ENCODE measurements at regions not wholly inside any gene's neighbourhood (a gene's known extent, or its start where the extent isn't known, plus 50 kb on each side); places are given as distances from the start of the nearest gene placed in this dataset.

- H3K23ac ChIP-seq (ENCODE audit: low read depth, low read length) = no peak overlapping the region
- WGBS, 2 experiments (ENCODE audit: extremely low coverage in 2 of 2, insufficient read length in 1 of 2) = no CpG with 5 or more reads among the region's 2 CpGs
- in situ Hi-C loops (cut with MboI; ENCODE audit: low sequenced_read_pairs) = no loop called here
- H3K79me1 ChIP-seq (ENCODE audit: low read depth in 1 of 2, low read length in 2 of 2) = no peaks in the 10 kb centered on the region
- H3K36me3 ChIP-seq (ENCODE audit: control insufficient read depth, insufficient read depth, low read length) = no peaks in the 10 kb centered on the region
- H3K27me3 ChIP-seq (ENCODE audit: control insufficient read depth, insufficient read depth, low read length) = no peaks in the 10 kb centered on the region
- no peak overlapping the region for H4K8ac ChIP-seq (ENCODE audit: low read depth in 2 of 2, low read length in 2 of 2)
- no peak overlapping the region for H3K4ac ChIP-seq (ENCODE audit: low read depth, low read length)
- no peak overlapping the region for H3K4me2 ChIP-seq (ENCODE audit: low read depth, low read length)
- BruUV-seq (replicated peaks) = no TSS peak
- H4K20me1 ChIP-seq (ENCODE audit: insufficient read depth, low read length) = no peaks in the 10 kb centered on the region
- H3K4me1 ChIP-seq (ENCODE audit: control insufficient read depth, insufficient read depth, low read length) = no peaks in the 10 kb centered on the region
- no peak overlapping the region for H3K56ac ChIP-seq (ENCODE audit: extremely low read depth, insufficient read depth, low read length)
- no peak overlapping the region for H3K27ac ChIP-seq (ENCODE audit: insufficient read depth, low read length)
- no peak for ATAC-seq (ENCODE audit: low read depth)
- intact Hi-C loops (cut with micrococcal nuclease) = no loop called here
- no peak overlapping the region for H2BK120ac ChIP-seq (ENCODE audit: low read depth, low read length)
- ChIA-PET POLR2A (ENCODE audit: unreplicated experiment) (no interaction called here), CTCF (no interaction called here)
- H3K14ac ChIP-seq (replicated peaks; ENCODE audit: low read depth, low read length) = no peak overlapping the region
- dilution Hi-C loops (cut with HindIII; ENCODE audit: low sequenced_read_pairs, unreplicated experiment) = no loop called here
- no peak overlapping the region for H3K9ac ChIP-seq (ENCODE audit: low read depth, low read length)
- TF ChIP-seq CHD1 (IDR thresholded peaks at IDR 0.05; ENCODE audit: low read depth, low read length) (no peak), ELK1 (IDR thresholded peaks at IDR 0.05; ENCODE audit: borderline replicate concordance, low read depth, low read length) (no peak), SMC3 (IDR thresholded peaks at IDR 0.05; ENCODE audit: low read depth, low read length) (no peak), RAD21 (IDR thresholded peaks at IDR 0.05; ENCODE audit: low read length) (no peak), CEBPB (IDR thresholded peaks at IDR 0.05; ENCODE audit: low read depth, low read length) (no peak), BHLHE40 (IDR thresholded peaks at IDR 0.05; ENCODE audit: low read depth, low read length) (no peak), POLR2A (IDR thresholded peaks at IDR 0.05; ENCODE audit: low read depth, low read length) (no peak), RFX5 (IDR thresholded peaks at IDR 0.05; ENCODE audit: low read depth, low read length) (no peak), RCOR1 (IDR thresholded peaks at IDR 0.05; ENCODE audit: insufficient replicate concordance, low read length) (no peak), MAFK (IDR thresholded peaks at IDR 0.05; ENCODE audit: low read depth, low read length) (no peak), FOS (IDR thresholded peaks at IDR 0.05; ENCODE audit: low read depth, low read length) (no peak), MAZ (IDR thresholded peaks at IDR 0.05; ENCODE audit: borderline replicate concordance, low read depth, low read length) (no peak), CTCF (conservative IDR thresholded peaks at IDR 0.05; ENCODE audit: low read depth, low read length) (no peak), NFE2L2 (IDR thresholded peaks at IDR 0.05; ENCODE audit: low read depth, low read length) (no peak), USF2 (IDR thresholded peaks at IDR 0.05; ENCODE audit: low read depth, low read length) (no peak), MXI1 (IDR thresholded peaks at IDR 0.05; ENCODE audit: borderline replicate concordance, low read depth, low read length) (no peak)
- no peak overlapping the region for H2AK9ac ChIP-seq (replicated peaks; ENCODE audit: low read depth, low read length, poor library complexity)
- H2BK15ac ChIP-seq (ENCODE audit: low read depth, low read length) = no peak overlapping the region
- no peaks in the 10 kb centered on the region for H3K9me3 ChIP-seq (ENCODE audit: control insufficient read depth, insufficient read depth, low read length)
- H3K4me3 ChIP-seq (ENCODE audit: insufficient read depth, low read depth, low read length) = no peak overlapping the region
- no peak overlapping the region for H2BK20ac ChIP-seq (ENCODE audit: low read depth, low read length)
- H2AK5ac ChIP-seq (ENCODE audit: low read depth, low read length) = no peak overlapping the region
- H4K91ac ChIP-seq (ENCODE audit: insufficient read depth, low read depth, low read length) = no peak overlapping the region
- no peak overlapping the region for H2AFZ ChIP-seq (replicated peaks; ENCODE audit: low read length, poor library complexity)
- H3K9me1 ChIP-seq (ENCODE audit: insufficient read depth, low read length) = no peaks in the 10 kb centered on the region
- no peak overlapping the region for H3K18ac ChIP-seq (ENCODE audit: low read depth, low read length)
- H4K5ac ChIP-seq (ENCODE audit: low read depth, low read length) = no peak overlapping the region
- H2BK5ac ChIP-seq (ENCODE audit: low read depth, low read length, poor library complexity, severe bottlenecking) = no peak overlapping the region
- no peak for DNase-seq
These were observed 78.6 kb upstream of the RAI2 start for GRCh38 chrX:17939724-17940123.

Measured in IMR-90 (cell line).